ENCODE measurements at regions not wholly inside any gene's neighbourhood (a gene's known extent, or its start where the extent isn't known, plus 50 kb on each side); places are given as distances from the start of the nearest gene placed in this dataset.

DNA sequence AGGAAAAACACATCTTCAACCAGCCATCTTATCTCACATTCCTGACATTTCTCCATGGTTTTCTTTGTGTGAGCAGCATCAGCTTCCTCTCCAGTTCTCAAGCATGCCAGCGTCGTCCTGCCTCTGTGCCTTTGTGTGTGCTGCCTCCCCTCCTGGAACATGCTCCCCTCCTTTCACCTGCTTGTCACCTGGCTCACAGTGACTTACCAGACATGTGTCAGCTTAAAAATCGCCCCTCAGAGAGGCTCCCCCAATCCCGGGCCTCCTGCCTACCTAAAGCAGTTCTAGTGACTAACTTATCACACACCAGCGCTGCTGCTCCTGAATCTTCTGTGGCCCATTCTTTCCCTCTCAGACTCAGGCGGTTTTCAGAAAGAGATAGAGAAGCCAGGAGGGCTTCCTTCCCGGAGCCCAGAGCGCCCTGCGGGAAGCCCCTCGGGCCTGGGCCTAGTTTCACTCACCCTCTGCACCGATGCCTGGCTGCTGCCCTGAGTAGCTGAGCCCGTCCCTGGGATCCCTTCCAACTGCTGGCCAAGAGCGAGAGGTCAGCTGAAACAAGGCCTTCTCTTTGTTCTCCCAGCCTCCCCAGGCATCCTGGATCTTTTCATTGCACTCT is 51.1 kb upstream of the MVB12B start:
- FAIRE-seq, result no peak

DNA sequence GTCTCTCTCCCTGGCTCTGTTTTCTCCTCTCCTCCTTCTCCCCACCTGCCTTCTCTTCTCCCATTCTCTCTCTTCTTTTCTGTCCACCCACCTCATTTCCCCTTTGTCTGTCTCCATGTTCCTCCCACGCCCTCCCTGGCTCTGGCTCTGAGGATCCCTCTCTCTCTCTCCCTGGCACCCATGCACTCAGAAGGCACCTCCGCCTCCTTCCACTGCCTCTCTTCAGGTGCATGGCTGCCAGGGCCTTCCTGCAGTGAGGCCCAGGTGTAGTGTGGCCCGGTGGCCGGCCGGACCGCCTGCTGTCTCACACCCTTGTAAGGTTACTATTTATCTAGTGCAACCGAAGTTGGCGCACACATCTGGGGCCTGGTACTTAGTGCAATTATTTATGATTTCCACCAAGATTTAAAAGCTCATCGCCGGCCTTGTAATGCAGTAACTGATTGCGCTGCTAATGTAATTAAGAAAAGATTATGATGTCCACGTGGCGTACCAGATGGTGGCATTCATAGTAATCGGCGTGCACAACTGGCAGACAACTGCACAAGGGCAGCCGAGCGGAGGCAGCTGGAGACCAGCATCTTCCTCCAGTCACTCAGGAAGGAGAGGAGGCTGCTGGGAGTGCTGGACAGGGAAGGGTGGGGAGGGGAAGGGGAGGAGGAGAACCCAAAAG is 50.4 kb upstream of the MVB12B start:
- FAIRE-seq, result no peak
